ENCODE measurements at regions not wholly inside any gene's neighbourhood (a gene's known extent, or its start where the extent isn't known, plus 50 kb on each side); places are given as distances from the start of the nearest gene placed in this dataset.

DNA sequence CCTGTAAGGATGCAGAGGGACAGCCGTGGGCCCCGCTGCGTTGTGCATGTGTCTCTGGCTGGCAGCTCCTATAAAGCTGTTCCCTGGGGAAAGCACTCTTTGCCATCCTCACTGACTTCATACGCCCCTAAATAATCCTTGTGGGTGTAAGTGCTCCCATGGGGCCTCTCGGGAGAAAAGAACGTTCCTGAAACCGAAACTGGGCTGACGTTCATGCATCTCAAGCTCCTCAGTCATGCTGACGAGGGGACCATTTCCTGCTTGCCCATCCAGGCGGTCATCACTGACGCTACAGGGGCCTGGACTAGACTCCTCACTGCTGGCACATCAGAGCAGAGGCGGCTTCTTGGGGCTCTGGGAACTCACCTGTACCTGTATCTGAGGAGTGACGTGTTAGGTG lies 73.1 kb upstream of the USP24 start (continued):
- TF ChIP-seq, protein P1, sequence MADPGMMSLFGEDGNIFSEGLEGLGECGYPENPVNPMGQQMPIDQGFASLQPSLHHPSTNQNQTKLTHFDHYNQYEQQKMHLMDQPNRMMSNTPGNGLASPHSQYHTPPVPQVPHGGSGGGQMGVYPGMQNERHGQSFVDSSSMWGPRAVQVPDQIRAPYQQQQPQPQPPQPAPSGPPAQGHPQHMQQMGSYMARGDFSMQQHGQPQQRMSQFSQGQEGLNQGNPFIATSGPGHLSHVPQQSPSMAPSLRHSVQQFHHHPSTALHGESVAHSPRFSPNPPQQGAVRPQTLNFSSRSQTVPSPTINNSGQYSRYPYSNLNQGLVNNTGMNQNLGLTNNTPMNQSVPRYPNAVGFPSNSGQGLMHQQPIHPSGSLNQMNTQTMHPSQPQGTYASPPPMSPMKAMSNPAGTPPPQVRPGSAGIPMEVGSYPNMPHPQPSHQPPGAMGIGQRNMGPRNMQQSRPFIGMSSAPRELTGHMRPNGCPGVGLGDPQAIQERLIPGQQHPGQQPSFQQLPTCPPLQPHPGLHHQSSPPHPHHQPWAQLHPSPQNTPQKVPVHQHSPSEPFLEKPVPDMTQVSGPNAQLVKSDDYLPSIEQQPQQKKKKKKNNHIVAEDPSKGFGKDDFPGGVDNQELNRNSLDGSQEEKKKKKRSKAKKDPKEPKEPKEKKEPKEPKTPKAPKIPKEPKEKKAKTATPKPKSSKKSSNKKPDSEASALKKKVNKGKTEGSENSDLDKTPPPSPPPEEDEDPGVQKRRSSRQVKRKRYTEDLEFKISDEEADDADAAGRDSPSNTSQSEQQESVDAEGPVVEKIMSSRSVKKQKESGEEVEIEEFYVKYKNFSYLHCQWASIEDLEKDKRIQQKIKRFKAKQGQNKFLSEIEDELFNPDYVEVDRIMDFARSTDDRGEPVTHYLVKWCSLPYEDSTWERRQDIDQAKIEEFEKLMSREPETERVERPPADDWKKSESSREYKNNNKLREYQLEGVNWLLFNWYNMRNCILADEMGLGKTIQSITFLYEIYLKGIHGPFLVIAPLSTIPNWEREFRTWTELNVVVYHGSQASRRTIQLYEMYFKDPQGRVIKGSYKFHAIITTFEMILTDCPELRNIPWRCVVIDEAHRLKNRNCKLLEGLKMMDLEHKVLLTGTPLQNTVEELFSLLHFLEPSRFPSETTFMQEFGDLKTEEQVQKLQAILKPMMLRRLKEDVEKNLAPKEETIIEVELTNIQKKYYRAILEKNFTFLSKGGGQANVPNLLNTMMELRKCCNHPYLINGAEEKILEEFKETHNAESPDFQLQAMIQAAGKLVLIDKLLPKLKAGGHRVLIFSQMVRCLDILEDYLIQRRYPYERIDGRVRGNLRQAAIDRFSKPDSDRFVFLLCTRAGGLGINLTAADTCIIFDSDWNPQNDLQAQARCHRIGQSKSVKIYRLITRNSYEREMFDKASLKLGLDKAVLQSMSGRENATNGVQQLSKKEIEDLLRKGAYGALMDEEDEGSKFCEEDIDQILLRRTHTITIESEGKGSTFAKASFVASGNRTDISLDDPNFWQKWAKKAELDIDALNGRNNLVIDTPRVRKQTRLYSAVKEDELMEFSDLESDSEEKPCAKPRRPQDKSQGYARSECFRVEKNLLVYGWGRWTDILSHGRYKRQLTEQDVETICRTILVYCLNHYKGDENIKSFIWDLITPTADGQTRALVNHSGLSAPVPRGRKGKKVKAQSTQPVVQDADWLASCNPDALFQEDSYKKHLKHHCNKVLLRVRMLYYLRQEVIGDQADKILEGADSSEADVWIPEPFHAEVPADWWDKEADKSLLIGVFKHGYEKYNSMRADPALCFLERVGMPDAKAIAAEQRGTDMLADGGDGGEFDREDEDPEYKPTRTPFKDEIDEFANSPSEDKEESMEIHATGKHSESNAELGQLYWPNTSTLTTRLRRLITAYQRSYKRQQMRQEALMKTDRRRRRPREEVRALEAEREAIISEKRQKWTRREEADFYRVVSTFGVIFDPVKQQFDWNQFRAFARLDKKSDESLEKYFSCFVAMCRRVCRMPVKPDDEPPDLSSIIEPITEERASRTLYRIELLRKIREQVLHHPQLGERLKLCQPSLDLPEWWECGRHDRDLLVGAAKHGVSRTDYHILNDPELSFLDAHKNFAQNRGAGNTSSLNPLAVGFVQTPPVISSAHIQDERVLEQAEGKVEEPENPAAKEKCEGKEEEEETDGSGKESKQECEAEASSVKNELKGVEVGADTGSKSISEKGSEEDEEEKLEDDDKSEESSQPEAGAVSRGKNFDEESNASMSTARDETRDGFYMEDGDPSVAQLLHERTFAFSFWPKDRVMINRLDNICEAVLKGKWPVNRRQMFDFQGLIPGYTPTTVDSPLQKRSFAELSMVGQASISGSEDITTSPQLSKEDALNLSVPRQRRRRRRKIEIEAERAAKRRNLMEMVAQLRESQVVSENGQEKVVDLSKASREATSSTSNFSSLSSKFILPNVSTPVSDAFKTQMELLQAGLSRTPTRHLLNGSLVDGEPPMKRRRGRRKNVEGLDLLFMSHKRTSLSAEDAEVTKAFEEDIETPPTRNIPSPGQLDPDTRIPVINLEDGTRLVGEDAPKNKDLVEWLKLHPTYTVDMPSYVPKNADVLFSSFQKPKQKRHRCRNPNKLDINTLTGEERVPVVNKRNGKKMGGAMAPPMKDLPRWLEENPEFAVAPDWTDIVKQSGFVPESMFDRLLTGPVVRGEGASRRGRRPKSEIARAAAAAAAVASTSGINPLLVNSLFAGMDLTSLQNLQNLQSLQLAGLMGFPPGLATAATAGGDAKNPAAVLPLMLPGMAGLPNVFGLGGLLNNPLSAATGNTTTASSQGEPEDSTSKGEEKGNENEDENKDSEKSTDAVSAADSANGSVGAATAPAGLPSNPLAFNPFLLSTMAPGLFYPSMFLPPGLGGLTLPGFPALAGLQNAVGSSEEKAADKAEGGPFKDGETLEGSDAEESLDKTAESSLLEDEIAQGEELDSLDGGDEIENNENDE (IDR thresholded peaks at IDR 0.05; ENCODE audit: insufficient replicate concordance, low read length) = no peak
- no peak for TF ChIP-seq POLR2AphosphoS5 (IDR thresholded peaks at IDR 0.05; ENCODE audit: low read depth, low read length)
- no peak for TF ChIP-seq TBP (IDR thresholded peaks at IDR 0.05; ENCODE audit: low read depth, low read length)
- TF ChIP-seq CHD2 (IDR thresholded peaks at IDR 0.05; ENCODE audit: low read length) = no peak
- no peak for TF ChIP-seq ASH2L (IDR thresholded peaks at IDR 0.05; ENCODE audit: low read length)
- TF ChIP-seq, protein P2, sequence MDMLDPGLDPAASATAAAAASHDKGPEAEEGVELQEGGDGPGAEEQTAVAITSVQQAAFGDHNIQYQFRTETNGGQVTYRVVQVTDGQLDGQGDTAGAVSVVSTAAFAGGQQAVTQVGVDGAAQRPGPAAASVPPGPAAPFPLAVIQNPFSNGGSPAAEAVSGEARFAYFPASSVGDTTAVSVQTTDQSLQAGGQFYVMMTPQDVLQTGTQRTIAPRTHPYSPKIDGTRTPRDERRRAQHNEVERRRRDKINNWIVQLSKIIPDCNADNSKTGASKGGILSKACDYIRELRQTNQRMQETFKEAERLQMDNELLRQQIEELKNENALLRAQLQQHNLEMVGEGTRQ (IDR thresholded peaks at IDR 0.05; ENCODE audit: low read length) = no peak
